ENCODE measurements at regions not wholly inside any gene's neighbourhood (a gene's known extent, or its start where the extent isn't known, plus 50 kb on each side); places are given as distances from the start of the nearest gene placed in this dataset.

DNA sequence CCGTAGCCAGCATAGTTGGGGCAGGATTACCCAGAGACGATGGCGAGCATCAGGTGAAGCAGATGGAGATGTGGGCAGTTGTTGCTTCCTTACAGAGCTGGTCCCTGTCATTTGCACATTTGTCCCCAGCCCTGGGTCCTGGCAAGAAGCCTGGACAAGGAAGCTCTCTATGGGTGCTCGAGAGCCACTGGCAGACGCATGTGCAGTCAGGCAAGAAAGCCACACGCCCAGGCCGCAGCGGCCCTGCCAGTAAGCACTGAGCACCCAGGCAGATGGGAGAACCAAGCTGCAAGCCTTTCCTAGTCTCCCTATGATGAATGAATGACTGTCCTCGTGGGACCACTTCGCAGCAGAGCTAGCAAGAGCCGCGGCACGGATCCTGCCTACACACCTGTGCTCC, 182.8 kb downstream of the FOXO1 start:
- no peaks in the 10 kb centered on the region for H4K20me1 ChIP-seq (ENCODE audit: low read depth, low read length)
- no peaks in the 10 kb centered on the region for H3K9me3 ChIP-seq (ENCODE audit: insufficient read depth, low read length)
- no peaks in the 10 kb centered on the region for H3K36me3 ChIP-seq (ENCODE audit: low read length)
- H3K9ac ChIP-seq (ENCODE audit: low read length) = peak overlapping the region; percentile 74
- no peaks in the 10 kb centered on the region for H3K27me3 ChIP-seq (ENCODE audit: low read length)
- peak overlapping the region; percentile 97 for H3K27ac ChIP-seq (ENCODE audit: low read depth, low read length)
- peaks cover 50% of the 10 kb centered on the region for H3F3A ChIP-seq (ENCODE audit: insufficient read depth)
- peaks cover 21% of the 10 kb centered on the region; the same call in 1 of the 2 replicates for H3K79me2 ChIP-seq (ENCODE audit: insufficient read depth, low read length)
- TF ChIP-seq, protein P1, sequence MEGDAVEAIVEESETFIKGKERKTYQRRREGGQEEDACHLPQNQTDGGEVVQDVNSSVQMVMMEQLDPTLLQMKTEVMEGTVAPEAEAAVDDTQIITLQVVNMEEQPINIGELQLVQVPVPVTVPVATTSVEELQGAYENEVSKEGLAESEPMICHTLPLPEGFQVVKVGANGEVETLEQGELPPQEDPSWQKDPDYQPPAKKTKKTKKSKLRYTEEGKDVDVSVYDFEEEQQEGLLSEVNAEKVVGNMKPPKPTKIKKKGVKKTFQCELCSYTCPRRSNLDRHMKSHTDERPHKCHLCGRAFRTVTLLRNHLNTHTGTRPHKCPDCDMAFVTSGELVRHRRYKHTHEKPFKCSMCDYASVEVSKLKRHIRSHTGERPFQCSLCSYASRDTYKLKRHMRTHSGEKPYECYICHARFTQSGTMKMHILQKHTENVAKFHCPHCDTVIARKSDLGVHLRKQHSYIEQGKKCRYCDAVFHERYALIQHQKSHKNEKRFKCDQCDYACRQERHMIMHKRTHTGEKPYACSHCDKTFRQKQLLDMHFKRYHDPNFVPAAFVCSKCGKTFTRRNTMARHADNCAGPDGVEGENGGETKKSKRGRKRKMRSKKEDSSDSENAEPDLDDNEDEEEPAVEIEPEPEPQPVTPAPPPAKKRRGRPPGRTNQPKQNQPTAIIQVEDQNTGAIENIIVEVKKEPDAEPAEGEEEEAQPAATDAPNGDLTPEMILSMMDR (IDR thresholded peaks at IDR 0.05; ENCODE audit: insufficient read depth, low read length, poor library complexity, severe bottlenecking) = no peak
- no peak for TF ChIP-seq EZH2phosphoT487 (conservative IDR thresholded peaks at IDR 0.05; ENCODE audit: low read length)
- no peaks in the 10 kb centered on the region for H3K9me2 ChIP-seq (replicated peaks; ENCODE audit: insufficient read depth, low read length)
- peak overlapping the region; percentile 92 for H3K4me2 ChIP-seq (ENCODE audit: low read depth, low read length, poor library complexity, severe bottlenecking)
- H3K4me3 ChIP-seq (ENCODE audit: insufficient read depth, low read length, poor library complexity, severe bottlenecking) = peak overlapping the region; percentile 11
- H2AFZ ChIP-seq (ENCODE audit: low read depth, low read length, severe bottlenecking) = no peak overlapping the region

DNA sequence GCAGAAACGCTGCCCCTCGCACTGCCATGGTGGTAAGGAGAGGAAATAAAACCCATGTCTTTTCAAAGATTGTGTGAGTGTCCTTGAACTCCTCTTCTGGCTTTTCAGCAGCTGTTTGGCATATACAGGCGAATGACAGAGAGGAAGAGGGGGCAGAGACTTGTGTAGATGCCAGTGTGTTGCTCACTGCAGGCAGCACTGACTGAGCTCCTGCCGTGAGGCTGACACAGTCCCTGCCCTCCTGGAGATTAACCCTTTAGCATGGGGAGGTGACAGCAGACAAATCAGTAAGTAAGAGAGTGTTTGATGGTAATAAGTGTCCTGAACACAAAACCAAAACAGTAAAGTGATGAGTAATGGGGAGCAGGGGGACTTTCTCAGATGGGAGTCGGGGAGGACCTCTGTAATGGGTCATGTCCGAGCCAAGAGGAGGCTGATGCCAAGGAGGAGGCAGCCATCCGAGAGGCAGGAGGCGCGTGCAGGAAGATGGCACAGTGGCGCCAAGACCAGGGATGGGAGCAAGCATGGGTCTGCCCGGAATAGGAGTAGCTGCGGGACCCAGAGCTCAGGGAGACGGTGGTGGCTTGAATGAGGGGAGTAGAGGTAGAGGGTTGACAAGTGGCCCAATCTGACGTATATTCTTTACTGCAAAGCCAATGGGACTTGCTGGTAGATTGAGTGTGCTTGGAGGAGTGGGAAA, 182.2 kb downstream of the FOXO1 start:
- H4K20me1 ChIP-seq (ENCODE audit: low read depth, low read length) = no peaks in the 10 kb centered on the region
- H3K27me3 ChIP-seq (ENCODE audit: low read length) = no peaks in the 10 kb centered on the region
- TF ChIP-seq, protein P1 (IDR thresholded peaks at IDR 0.05; ENCODE audit: insufficient read depth, low read length, poor library complexity, severe bottlenecking) = no peak
- TF ChIP-seq EZH2phosphoT487 (conservative IDR thresholded peaks at IDR 0.05; ENCODE audit: low read length) = no peak
- H3K9me2 ChIP-seq (replicated peaks; ENCODE audit: insufficient read depth, low read length) = no peaks in the 10 kb centered on the region
- no peak overlapping the region for H2AFZ ChIP-seq (ENCODE audit: low read depth, low read length, severe bottlenecking)
- H3F3A ChIP-seq (ENCODE audit: insufficient read depth) = peaks cover 43% of the 10 kb centered on the region
- peak overlapping the region; percentile 97 for H3K27ac ChIP-seq (ENCODE audit: low read depth, low read length)
- peak overlapping the region; percentile 74 for H3K9ac ChIP-seq (ENCODE audit: low read length)
- no peaks in the 10 kb centered on the region for H3K9me3 ChIP-seq (ENCODE audit: insufficient read depth, low read length)
- H3K36me3 ChIP-seq (ENCODE audit: low read length) = no peaks in the 10 kb centered on the region
- peak overlapping the region; percentile 92 for H3K4me2 ChIP-seq (ENCODE audit: low read depth, low read length, poor library complexity, severe bottlenecking)
- H3K4me3 ChIP-seq (ENCODE audit: insufficient read depth, low read length, poor library complexity, severe bottlenecking) = peak overlapping the region; percentile 11
- H3K79me2 ChIP-seq (ENCODE audit: insufficient read depth, low read length) = peaks cover 21% of the 10 kb centered on the region; the same call in 1 of the 2 replicates

DNA sequence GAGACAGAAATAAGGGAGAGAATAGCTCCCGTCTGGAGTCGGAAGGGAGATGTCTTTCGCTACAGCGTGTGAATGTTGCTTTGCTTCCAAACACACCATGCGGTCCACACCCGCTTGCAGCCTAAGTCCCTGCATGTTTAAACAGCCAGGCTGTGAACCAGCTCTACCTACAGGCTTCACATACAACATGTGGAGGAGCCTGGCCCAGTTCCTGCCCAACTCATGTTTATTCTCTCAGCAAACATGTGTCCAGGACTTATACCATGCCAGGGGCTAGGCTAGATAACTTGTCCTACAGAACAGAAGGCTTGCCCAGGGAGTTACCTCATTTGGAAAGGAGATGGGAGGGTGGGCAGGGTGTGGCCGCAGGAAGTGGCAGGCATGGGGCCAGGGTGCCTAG, 181.5 kb downstream of the FOXO1 start:
- Histone ChIP-seq H3K27me3 (ENCODE audit: low read length) (no peaks in the 10 kb centered on the region), H4K20me1 (ENCODE audit: low read depth, low read length) (no peaks in the 10 kb centered on the region), H3K4me3 (ENCODE audit: insufficient read depth, low read length, poor library complexity, severe bottlenecking) (peak overlapping the region; percentile 26), H3K9me2 (replicated peaks; ENCODE audit: insufficient read depth, low read length) (no peaks in the 10 kb centered on the region), H3F3A (ENCODE audit: insufficient read depth) (peaks cover 40% of the 10 kb centered on the region), H3K4me2 (ENCODE audit: low read depth, low read length, poor library complexity, severe bottlenecking) (peak overlapping the region; percentile 92), H2AFZ (ENCODE audit: low read depth, low read length, severe bottlenecking) (no peak overlapping the region), H3K79me2 (ENCODE audit: insufficient read depth, low read length) (peaks cover 17% of the 10 kb centered on the region; the same call in 1 of the 2 replicates), H3K27ac (ENCODE audit: low read depth, low read length) (peak overlapping the region; percentile 97), H3K9me3 (ENCODE audit: insufficient read depth, low read length) (no peaks in the 10 kb centered on the region), H3K36me3 (ENCODE audit: low read length) (no peaks in the 10 kb centered on the region), H3K9ac (ENCODE audit: low read length) (peak overlapping the region; percentile 74)
- TF ChIP-seq, protein P1 (IDR thresholded peaks at IDR 0.05; ENCODE audit: insufficient read depth, low read length, poor library complexity, severe bottlenecking) = no peak
- no peak for TF ChIP-seq EZH2phosphoT487 (conservative IDR thresholded peaks at IDR 0.05; ENCODE audit: low read length)

All from SU-DHL-6 (cell line).